GM23248 (cell line): ENCODE measurements at regions not wholly inside any gene's neighbourhood (a gene's known extent, or its start where the extent isn't known, plus 50 kb on each side); places are given as distances from the start of the nearest gene placed in this dataset.

Experiments
- EZH2 ChIP-seq: fragments of 200-600 bp; sonication (generic); IDR thresholded peaks from 2 replicates; pipeline ENCODE4 v1.6.1; 2018; ENCODE audit warnings: antibody characterized with exemption, mild to moderate bottlenecking; ENCODE audit not compliant: insufficient read depth, poor library complexity, severe bottlenecking
- EZH2phosphoT487 ChIP-seq: fragments of 200-600 bp; sonication (generic); IDR thresholded peaks from 2 replicates; pipeline ENCODE4 v1.6.1; 2018; ENCODE audit warnings: antibody characterized with exemption, moderate library complexity, mild to moderate bottlenecking, low read depth; ENCODE audit not compliant: insufficient read depth

GRCh38 chr9:31608881-31609280, 775.6 kb upstream of the ACO1 start:
- TF ChIP-seq EZH2 (no peak), EZH2phosphoT487 (no peak)
